Body of pancreas (tissue), 4 donors: ENCODE measurements at regions not wholly inside any gene's neighbourhood (a gene's known extent, or its start where the extent isn't known, plus 50 kb on each side); places are given as distances from the start of the nearest gene placed in this dataset.

ENCODE experiments used
- POLR2A ChIP-seq, 3 donors: fragments of 450-650 bp; IDR thresholded peaks; one replicate each; pipeline ENCODE4 v1.6.1; 2016; ENCODE audit warnings: antibody characterized with exemption in 3 of 3, mild to moderate bottlenecking in 2 of 3
- TF ChIP-seq, protein P1 (sequence below), 7 experiments: fragments of 450-650 bp in 4 of 7; fragments of 200-600 bp in 3 of 7; sonication (generic) in 3 of 7; IDR thresholded peaks; one replicate each; pipeline ENCODE4 v1.5.1; 2016 to 2019; ENCODE audit warnings: antibody characterized with exemption in 7 of 7

DNA sequence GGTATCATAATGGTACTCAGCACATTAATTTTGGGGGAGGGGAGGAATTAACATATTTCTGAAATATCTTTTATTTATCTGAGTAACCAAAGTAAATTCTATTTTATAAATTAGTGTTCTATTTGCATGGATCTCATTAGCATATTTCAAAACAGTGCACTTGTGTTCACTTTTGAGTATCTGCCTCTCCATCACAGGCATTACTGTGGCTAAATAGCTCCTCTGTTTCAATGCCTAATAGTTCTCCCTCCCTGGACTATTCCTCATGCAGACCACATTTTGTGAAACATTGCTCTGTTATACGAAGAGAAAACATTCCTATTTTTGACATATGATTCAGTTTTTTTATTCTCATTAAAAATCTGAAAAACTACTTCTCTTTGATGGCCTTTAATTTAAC is 1127.8 kb downstream of the TUSC7 start:
- TF ChIP-seq, protein P1, sequence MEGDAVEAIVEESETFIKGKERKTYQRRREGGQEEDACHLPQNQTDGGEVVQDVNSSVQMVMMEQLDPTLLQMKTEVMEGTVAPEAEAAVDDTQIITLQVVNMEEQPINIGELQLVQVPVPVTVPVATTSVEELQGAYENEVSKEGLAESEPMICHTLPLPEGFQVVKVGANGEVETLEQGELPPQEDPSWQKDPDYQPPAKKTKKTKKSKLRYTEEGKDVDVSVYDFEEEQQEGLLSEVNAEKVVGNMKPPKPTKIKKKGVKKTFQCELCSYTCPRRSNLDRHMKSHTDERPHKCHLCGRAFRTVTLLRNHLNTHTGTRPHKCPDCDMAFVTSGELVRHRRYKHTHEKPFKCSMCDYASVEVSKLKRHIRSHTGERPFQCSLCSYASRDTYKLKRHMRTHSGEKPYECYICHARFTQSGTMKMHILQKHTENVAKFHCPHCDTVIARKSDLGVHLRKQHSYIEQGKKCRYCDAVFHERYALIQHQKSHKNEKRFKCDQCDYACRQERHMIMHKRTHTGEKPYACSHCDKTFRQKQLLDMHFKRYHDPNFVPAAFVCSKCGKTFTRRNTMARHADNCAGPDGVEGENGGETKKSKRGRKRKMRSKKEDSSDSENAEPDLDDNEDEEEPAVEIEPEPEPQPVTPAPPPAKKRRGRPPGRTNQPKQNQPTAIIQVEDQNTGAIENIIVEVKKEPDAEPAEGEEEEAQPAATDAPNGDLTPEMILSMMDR (IDR thresholded peaks at IDR 0.05), result no peak
- no peak for TF ChIP-seq POLR2A (IDR thresholded peaks at IDR 0.05)
